HL-60 (cell line): ENCODE measurements at regions not wholly inside any gene's neighbourhood (a gene's known extent, or its start where the extent isn't known, plus 50 kb on each side); places are given as distances from the start of the nearest gene placed in this dataset.
"Not testable (repeated sequence)": the region's sequence is repeated elsewhere in the genome, so short reads cannot be mapped to it uniquely, and the experiment has no call there.

Source experiments
- DNase-seq, 2 experiments: peaks; one replicate each; pipeline ENCODE4 v3.0.0-alpha.2; 2010 to 2020; ENCODE audit warnings: low read depth in 1 of 2, low spot score in 1 of 2
- H3K27ac ChIP-seq: fragments of 250-450 bp; sonication (Bioruptor Pico); replicated peaks from 2 replicates; pipeline ENCODE4 v1.5.1; 2020; ENCODE audit warnings: mild to moderate bottlenecking, moderate library complexity
- H3K27me3 ChIP-seq: fragments of 250-450 bp; sonication (Bioruptor Pico); 2 replicates; pipeline ENCODE4 v1.5.1; 2021; ENCODE audit warnings: mild to moderate bottlenecking, moderate library complexity; ENCODE audit not compliant: insufficient read depth, poor library complexity, severe bottlenecking
- H3K4me3 ChIP-seq: replicated peaks from 2 replicates; pipeline ENCODE4 v1.5.1; 2011; ENCODE audit warnings: mild to moderate bottlenecking, control low read depth, low read length; ENCODE audit not compliant: insufficient read depth
- GABPA ChIP-seq: IDR thresholded peaks from 2 replicates; pipeline ENCODE4 v1.6.1; 2012; ENCODE audit warnings: low read depth
- POLR2AphosphoS5 ChIP-seq: IDR thresholded peaks from 2 replicates; pipeline ENCODE4 v1.6.1; 2012; ENCODE audit warnings: low read depth
- REST ChIP-seq: IDR thresholded peaks from 2 replicates; pipeline ENCODE4 v1.6.1; 2012; ENCODE audit warnings: low read depth; ENCODE audit not compliant: insufficient replicate concordance
- SPI1 ChIP-seq: IDR thresholded peaks from 2 replicates; pipeline ENCODE4 v1.6.1; 2012; ENCODE audit warnings: low read depth, mild to moderate bottlenecking, borderline replicate concordance
- TF ChIP-seq, protein P1 (sequence below): IDR thresholded peaks from one replicate; pipeline ENCODE4 v1.5.1; 2011; ENCODE audit warnings: low read length, control low read depth, inconsistent platforms; ENCODE audit not compliant: insufficient read depth

- Histone ChIP-seq H3K27me3 (no peaks in the 10 kb centered on the region), H3K4me3 (no peak overlapping the region), H3K27ac (no peak overlapping the region)
- TF ChIP-seq POLR2AphosphoS5, result no peak
- TF ChIP-seq, protein P1, sequence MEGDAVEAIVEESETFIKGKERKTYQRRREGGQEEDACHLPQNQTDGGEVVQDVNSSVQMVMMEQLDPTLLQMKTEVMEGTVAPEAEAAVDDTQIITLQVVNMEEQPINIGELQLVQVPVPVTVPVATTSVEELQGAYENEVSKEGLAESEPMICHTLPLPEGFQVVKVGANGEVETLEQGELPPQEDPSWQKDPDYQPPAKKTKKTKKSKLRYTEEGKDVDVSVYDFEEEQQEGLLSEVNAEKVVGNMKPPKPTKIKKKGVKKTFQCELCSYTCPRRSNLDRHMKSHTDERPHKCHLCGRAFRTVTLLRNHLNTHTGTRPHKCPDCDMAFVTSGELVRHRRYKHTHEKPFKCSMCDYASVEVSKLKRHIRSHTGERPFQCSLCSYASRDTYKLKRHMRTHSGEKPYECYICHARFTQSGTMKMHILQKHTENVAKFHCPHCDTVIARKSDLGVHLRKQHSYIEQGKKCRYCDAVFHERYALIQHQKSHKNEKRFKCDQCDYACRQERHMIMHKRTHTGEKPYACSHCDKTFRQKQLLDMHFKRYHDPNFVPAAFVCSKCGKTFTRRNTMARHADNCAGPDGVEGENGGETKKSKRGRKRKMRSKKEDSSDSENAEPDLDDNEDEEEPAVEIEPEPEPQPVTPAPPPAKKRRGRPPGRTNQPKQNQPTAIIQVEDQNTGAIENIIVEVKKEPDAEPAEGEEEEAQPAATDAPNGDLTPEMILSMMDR, result no peak
- no peak for TF ChIP-seq REST
- TF ChIP-seq GABPA, result no peak
- no peak for TF ChIP-seq SPI1
- DNase-seq, result no peak
Observed at GRCh38 chrX:93354651-93355050, 318.7 kb downstream of the NAP1L3 start.

GRCh38 chrX:93346309-93346708 lies 327.1 kb downstream of the NAP1L3 start:
- DNase-seq, result no peak
- H3K27me3 ChIP-seq, result no peaks in the 10 kb centered on the region
- H3K27ac ChIP-seq, result no peak overlapping the region
- no peak overlapping the region for H3K4me3 ChIP-seq
- TF ChIP-seq REST (no peak), GABPA (no peak), SPI1 (no peak), POLR2AphosphoS5 (no peak)
- TF ChIP-seq, protein P1, result no peak

DNA sequence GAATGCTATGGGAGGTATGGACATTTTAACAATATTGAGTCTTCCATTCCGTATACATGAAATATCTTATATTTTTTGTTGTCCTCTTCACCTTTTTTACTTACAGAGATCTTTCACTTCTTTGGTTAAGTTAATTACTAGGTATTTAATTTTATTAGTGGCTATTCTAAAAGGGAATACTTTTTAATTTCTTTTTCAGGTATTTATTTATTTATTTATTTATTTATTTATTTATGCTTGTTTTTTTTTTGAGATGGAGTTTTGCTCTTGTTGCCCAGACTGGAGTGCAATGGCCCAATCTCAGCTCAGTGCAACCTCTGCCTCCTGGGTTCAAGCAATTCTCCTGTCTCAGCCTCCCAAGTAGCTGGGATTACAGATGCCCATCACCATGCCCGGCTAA lies 329.1 kb downstream of the NAP1L3 start:
- not testable (repeated sequence) for H3K27ac ChIP-seq, H3K27me3 ChIP-seq, H3K4me3 ChIP-seq, DNase-seq

- no peak overlapping the region for H3K27ac ChIP-seq
- TF ChIP-seq REST (no peak), SPI1 (no peak), POLR2AphosphoS5 (no peak), GABPA (no peak)
- TF ChIP-seq, protein P1, result no peak
- H3K27me3 ChIP-seq, result no peaks in the 10 kb centered on the region
- no peak for DNase-seq
- no peak overlapping the region for H3K4me3 ChIP-seq
Observed at GRCh38 chrX:93332329-93332728, 341.0 kb downstream of the NAP1L3 start.
